ENCODE measurements at regions not wholly inside any gene's neighbourhood (a gene's known extent, or its start where the extent isn't known, plus 50 kb on each side); places are given as distances from the start of the nearest gene placed in this dataset.
A peak's percentile ranks its signal among the peaks of the same experiment; 100 is the strongest.

DNA sequence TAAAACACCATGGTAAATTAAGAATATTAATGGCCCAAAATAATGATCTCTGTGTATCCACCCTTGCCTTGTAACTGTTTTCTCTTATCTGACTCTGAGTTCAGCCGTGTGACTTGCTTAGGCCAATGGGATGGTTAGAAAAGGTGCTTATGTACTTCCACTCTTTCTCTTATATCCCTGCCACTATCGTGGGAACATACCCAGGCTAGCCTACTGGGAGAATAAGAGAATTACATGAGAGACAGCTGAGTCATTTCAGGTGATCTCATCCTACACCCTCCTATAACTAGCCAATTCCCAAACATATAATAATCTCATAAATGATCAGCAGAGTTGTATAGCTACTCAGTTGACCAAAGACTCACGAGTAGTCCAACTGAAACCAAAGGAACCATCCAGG lies 98.3 kb upstream of the ABI3BP start:
- Histone ChIP-seq H3K4me2 (ENCODE audit: low read depth, low read length) (no peak overlapping the region), H3K27ac (ENCODE audit: low read length) (no peak overlapping the region)

DNA sequence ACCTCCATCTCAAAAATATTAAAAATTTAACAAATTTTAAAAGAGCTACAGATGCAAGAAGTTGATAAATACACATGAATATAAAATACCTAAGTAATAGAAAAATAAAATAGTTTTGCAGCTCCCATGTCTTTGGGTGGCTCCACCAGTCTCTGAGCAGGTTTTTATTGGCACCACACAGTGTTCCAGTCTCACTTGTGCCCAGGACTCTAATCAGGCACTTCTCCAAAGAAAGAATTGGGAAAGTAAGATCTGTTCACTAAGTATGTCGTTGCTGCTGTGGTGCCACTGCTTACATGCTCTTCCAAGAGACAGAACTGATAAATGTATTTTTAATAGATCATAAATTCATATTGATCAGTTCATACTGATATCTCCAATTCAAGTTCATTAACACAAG lies 92.5 kb upstream of the ABI3BP start:
- no peak overlapping the region for H3K4me2 ChIP-seq (ENCODE audit: low read depth, low read length)
- H3K27ac ChIP-seq (ENCODE audit: low read length) = no peak overlapping the region
- H3K4me3 ChIP-seq (ENCODE audit: low read length) = no peak overlapping the region
- DNase-seq = no peak
- H3K9me3 ChIP-seq (replicated peaks; ENCODE audit: insufficient read depth, low read length) = no peaks in the 10 kb centered on the region
- H3K36me3 ChIP-seq (replicated peaks; ENCODE audit: insufficient read depth, low read length) = no peaks in the 10 kb centered on the region
- TF ChIP-seq EZH2phosphoT487 (IDR thresholded peaks at IDR 0.05; ENCODE audit: low read length) (no peak), EZH2 (optimal IDR thresholded peaks at IDR 0.05; ENCODE audit: low read depth, low read length) (no peak)
- H3F3A ChIP-seq (ENCODE audit: insufficient read depth, low read length) = no peaks in the 10 kb centered on the region
- H3K79me2 ChIP-seq (ENCODE audit: low read length) = no peaks in the 10 kb centered on the region
- H4K20me1 ChIP-seq (ENCODE audit: insufficient read depth, low read length) = no peaks in the 10 kb centered on the region
- peaks cover 10% of the 10 kb centered on the region for H3K4me1 ChIP-seq (ENCODE audit: low read length)
- no peaks in the 10 kb centered on the region for H3K9me2 ChIP-seq (replicated peaks; ENCODE audit: insufficient read depth, low read length)
- H2AFZ ChIP-seq (ENCODE audit: low read length) = no peak overlapping the region
- no peaks in the 10 kb centered on the region for H3K27me3 ChIP-seq (replicated peaks; ENCODE audit: insufficient read depth, low read length)
- H3K9ac ChIP-seq (ENCODE audit: low read length) = no peak overlapping the region

More for the DNA sequence above, 98.3 kb upstream of the ABI3BP start:
- Histone ChIP-seq H3K79me2 (ENCODE audit: low read length) (no peaks in the 10 kb centered on the region), H3K9me3 (replicated peaks; ENCODE audit: insufficient read depth, low read length) (no peaks in the 10 kb centered on the region), H2AFZ (ENCODE audit: low read length) (no peak overlapping the region), H3K9ac (ENCODE audit: low read length) (no peak overlapping the region), H3K9me2 (replicated peaks; ENCODE audit: insufficient read depth, low read length) (no peaks in the 10 kb centered on the region), H3K4me3 (ENCODE audit: low read length) (no peak overlapping the region), H4K20me1 (ENCODE audit: insufficient read depth, low read length) (no peaks in the 10 kb centered on the region), H3K36me3 (replicated peaks; ENCODE audit: insufficient read depth, low read length) (no peaks in the 10 kb centered on the region), H3F3A (ENCODE audit: insufficient read depth, low read length) (no peaks in the 10 kb centered on the region), H3K27me3 (replicated peaks; ENCODE audit: insufficient read depth, low read length) (no peaks in the 10 kb centered on the region), H3K4me1 (ENCODE audit: low read length) (no peaks in the 10 kb centered on the region)
- TF ChIP-seq EZH2phosphoT487 (IDR thresholded peaks at IDR 0.05; ENCODE audit: low read length) = no peak
- TF ChIP-seq, protein P1, sequence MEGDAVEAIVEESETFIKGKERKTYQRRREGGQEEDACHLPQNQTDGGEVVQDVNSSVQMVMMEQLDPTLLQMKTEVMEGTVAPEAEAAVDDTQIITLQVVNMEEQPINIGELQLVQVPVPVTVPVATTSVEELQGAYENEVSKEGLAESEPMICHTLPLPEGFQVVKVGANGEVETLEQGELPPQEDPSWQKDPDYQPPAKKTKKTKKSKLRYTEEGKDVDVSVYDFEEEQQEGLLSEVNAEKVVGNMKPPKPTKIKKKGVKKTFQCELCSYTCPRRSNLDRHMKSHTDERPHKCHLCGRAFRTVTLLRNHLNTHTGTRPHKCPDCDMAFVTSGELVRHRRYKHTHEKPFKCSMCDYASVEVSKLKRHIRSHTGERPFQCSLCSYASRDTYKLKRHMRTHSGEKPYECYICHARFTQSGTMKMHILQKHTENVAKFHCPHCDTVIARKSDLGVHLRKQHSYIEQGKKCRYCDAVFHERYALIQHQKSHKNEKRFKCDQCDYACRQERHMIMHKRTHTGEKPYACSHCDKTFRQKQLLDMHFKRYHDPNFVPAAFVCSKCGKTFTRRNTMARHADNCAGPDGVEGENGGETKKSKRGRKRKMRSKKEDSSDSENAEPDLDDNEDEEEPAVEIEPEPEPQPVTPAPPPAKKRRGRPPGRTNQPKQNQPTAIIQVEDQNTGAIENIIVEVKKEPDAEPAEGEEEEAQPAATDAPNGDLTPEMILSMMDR (IDR thresholded peaks at IDR 0.05; ENCODE audit: low read length) = no peak
- TF ChIP-seq EZH2 (optimal IDR thresholded peaks at IDR 0.05; ENCODE audit: low read depth, low read length) = no peak
- DNase-seq = no peak

- H2AFZ ChIP-seq (ENCODE audit: low read length) = no peak overlapping the region
- no peak overlapping the region for H3K27ac ChIP-seq (ENCODE audit: low read length)
- no peak overlapping the region for H3K4me3 ChIP-seq (ENCODE audit: low read length)
- no peak overlapping the region for H3K9ac ChIP-seq (ENCODE audit: low read length)
- H3K27me3 ChIP-seq (replicated peaks; ENCODE audit: insufficient read depth, low read length) = no peaks in the 10 kb centered on the region
- no peaks in the 10 kb centered on the region for H3K79me2 ChIP-seq (ENCODE audit: low read length)
- H3K9me2 ChIP-seq (replicated peaks; ENCODE audit: insufficient read depth, low read length) = no peaks in the 10 kb centered on the region
- no peaks in the 10 kb centered on the region for H3K9me3 ChIP-seq (replicated peaks; ENCODE audit: insufficient read depth, low read length)
- H3K4me1 ChIP-seq (ENCODE audit: low read length) = peaks cover 10% of the 10 kb centered on the region
- H4K20me1 ChIP-seq (ENCODE audit: insufficient read depth, low read length) = no peaks in the 10 kb centered on the region
- H3K36me3 ChIP-seq (replicated peaks; ENCODE audit: insufficient read depth, low read length) = no peaks in the 10 kb centered on the region
- no peak overlapping the region for H3K4me2 ChIP-seq (ENCODE audit: low read depth, low read length)
- no peak for TF ChIP-seq EZH2phosphoT487 (IDR thresholded peaks at IDR 0.05; ENCODE audit: low read length)
- no peak for DNase-seq
- H3F3A ChIP-seq (ENCODE audit: insufficient read depth, low read length) = no peaks in the 10 kb centered on the region
Observed at GRCh38 chr3:101084404-101084803, 91.2 kb upstream of the ABI3BP start.

DNA sequence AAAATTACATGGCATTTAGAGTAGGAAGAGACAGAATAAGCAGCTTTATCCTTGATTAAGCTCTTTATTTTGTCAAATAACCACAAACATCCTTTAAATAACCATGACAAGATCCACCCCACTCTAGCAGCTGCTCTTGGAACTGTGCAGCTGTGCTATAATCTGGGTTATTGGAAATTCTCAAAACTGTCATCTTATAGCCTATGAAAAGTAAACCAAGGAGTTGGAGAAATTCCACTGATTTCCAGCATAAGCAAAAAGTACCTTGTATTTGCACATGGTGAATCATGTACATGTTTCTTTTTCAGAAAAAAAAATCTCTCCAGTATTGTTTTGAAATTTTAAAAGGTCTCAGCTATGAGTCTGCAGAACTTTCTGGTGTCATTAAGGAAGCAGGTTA lies 88.8 kb upstream of the ABI3BP start:
- Histone ChIP-seq H3K9ac (ENCODE audit: low read length) (no peak overlapping the region), H3K4me1 (ENCODE audit: low read length) (peaks cover 10% of the 10 kb centered on the region), H3K4me2 (ENCODE audit: low read depth, low read length) (no peak overlapping the region), H2AFZ (ENCODE audit: low read length) (no peak overlapping the region), H4K20me1 (ENCODE audit: insufficient read depth, low read length) (no peaks in the 10 kb centered on the region), H3K79me2 (ENCODE audit: low read length) (no peaks in the 10 kb centered on the region), H3K27ac (ENCODE audit: low read length) (peak overlapping the region; percentile 19; the same call in 1 of the 2 replicates), H3K9me2 (replicated peaks; ENCODE audit: insufficient read depth, low read length) (no peaks in the 10 kb centered on the region), H3K9me3 (replicated peaks; ENCODE audit: insufficient read depth, low read length) (no peaks in the 10 kb centered on the region), H3F3A (ENCODE audit: insufficient read depth, low read length) (no peaks in the 10 kb centered on the region), H3K4me3 (ENCODE audit: low read length) (no peak overlapping the region), H3K27me3 (replicated peaks; ENCODE audit: insufficient read depth, low read length) (no peaks in the 10 kb centered on the region), H3K36me3 (replicated peaks; ENCODE audit: insufficient read depth, low read length) (no peaks in the 10 kb centered on the region)
- TF ChIP-seq EZH2 (optimal IDR thresholded peaks at IDR 0.05; ENCODE audit: low read depth, low read length) (no peak), EZH2phosphoT487 (IDR thresholded peaks at IDR 0.05; ENCODE audit: low read length) (no peak)
- TF ChIP-seq, protein P1 (IDR thresholded peaks at IDR 0.05; ENCODE audit: low read length) = no peak
- DNase-seq = no peak

Measured in MM.1S (cell line).